Ascending aorta (tissue), 2 donors: ENCODE measurements at regions not wholly inside any gene's neighbourhood (a gene's known extent, or its start where the extent isn't known, plus 50 kb on each side); places are given as distances from the start of the nearest gene placed in this dataset.

Source experiments
- DNase-seq, 2 donors: peaks; one replicate each; pipeline ENCODE4 v3.0.0-alpha.2; 2019; ENCODE audit warnings: low spot score in 2 of 2
- H3K27ac ChIP-seq, 2 donors: fragments of 200-600 bp; sonication (generic); one replicate each; pipeline ENCODE4 v1.5.1; 2016 to 2017; ENCODE audit warnings: mild to moderate bottlenecking in 1 of 2
- H3K27me3 ChIP-seq: fragments of 200-600 bp; sonication (generic); one replicate; pipeline ENCODE4 v1.5.1; 2017
- H3K36me3 ChIP-seq, 2 donors: fragments of 200-600 bp; sonication (generic); one replicate each; pipeline ENCODE4 v1.5.1; 2016
- H3K4me1 ChIP-seq, 2 donors: fragments of 200-600 bp; sonication (generic); one replicate each; pipeline ENCODE4 v1.5.1; 2016 to 2017; ENCODE audit warnings: mild to moderate bottlenecking in 1 of 2
- H3K4me3 ChIP-seq, 2 donors: fragments of 200-600 bp; sonication (generic); one replicate each; pipeline ENCODE4 v1.5.1; 2016 to 2017; ENCODE audit warnings: mild to moderate bottlenecking in 1 of 2
- H3K9me3 ChIP-seq, 2 donors: fragments of 200-600 bp; sonication (generic); one replicate each; pipeline ENCODE4 v1.5.1; 2016
- intact Hi-C: fragments of 100-400 bp; cut with DNase I; formaldehyde crosslinking; loops from one replicate; pipeline ENCODE4 v1.15.1; 2023
- TF ChIP-seq, protein P1 (sequence below), 3 experiments: fragments of 200-600 bp in 2 of 3; fragments of 450-650 bp in 1 of 3; sonication (generic) in 2 of 3; IDR thresholded peaks; one replicate each; pipeline ENCODE4 v1.5.1; 2016 to 2019; ENCODE audit warnings: antibody characterized with exemption in 3 of 3, mild to moderate bottlenecking in 1 of 3, moderate library complexity in 1 of 3

DNA sequence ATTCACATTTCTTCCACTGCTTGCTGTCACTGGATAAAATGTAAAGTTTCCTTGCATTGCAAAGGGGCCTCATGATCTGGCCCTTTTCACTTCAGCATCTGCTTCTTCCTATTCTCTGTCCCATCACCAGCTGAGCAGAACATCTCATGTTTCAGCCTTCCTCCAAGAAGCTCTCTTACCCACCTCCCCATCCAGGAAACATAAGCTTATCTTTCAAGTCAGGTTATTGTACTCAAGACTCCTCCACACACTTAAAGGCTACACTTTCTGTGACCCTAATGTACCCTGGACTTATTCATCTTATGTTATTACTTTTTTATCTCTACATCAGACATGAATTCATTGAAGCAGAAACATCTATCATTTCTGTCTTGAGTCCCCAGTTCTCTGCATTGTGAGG lies 230.5 kb downstream of the PMAIP1 start:
- TF ChIP-seq, protein P1, sequence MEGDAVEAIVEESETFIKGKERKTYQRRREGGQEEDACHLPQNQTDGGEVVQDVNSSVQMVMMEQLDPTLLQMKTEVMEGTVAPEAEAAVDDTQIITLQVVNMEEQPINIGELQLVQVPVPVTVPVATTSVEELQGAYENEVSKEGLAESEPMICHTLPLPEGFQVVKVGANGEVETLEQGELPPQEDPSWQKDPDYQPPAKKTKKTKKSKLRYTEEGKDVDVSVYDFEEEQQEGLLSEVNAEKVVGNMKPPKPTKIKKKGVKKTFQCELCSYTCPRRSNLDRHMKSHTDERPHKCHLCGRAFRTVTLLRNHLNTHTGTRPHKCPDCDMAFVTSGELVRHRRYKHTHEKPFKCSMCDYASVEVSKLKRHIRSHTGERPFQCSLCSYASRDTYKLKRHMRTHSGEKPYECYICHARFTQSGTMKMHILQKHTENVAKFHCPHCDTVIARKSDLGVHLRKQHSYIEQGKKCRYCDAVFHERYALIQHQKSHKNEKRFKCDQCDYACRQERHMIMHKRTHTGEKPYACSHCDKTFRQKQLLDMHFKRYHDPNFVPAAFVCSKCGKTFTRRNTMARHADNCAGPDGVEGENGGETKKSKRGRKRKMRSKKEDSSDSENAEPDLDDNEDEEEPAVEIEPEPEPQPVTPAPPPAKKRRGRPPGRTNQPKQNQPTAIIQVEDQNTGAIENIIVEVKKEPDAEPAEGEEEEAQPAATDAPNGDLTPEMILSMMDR (IDR thresholded peaks at IDR 0.05): no peak
- no peak overlapping the region for H3K4me3 ChIP-seq
- H3K4me1 ChIP-seq: no peaks in the 10 kb centered on the region
- intact Hi-C loops: no loop called here
- H3K36me3 ChIP-seq: no peaks in the 10 kb centered on the region
- no peak overlapping the region for H3K27ac ChIP-seq
- no peaks in the 10 kb centered on the region for H3K9me3 ChIP-seq
- H3K27me3 ChIP-seq: no peaks in the 10 kb centered on the region
- no peak for DNase-seq

GRCh38 chr18:60123031-60123430 lies 223.2 kb downstream of the PMAIP1 start:
- Histone ChIP-seq H3K9me3 (no peaks in the 10 kb centered on the region), H3K27ac (no peak overlapping the region), H3K27me3 (no peaks in the 10 kb centered on the region), H3K36me3 (no peaks in the 10 kb centered on the region), H3K4me3 (no peak overlapping the region), H3K4me1 (no peaks in the 10 kb centered on the region)
- DNase-seq: no peak
- TF ChIP-seq, protein P1 (IDR thresholded peaks at IDR 0.05): no peak
- intact Hi-C loops: no loop called here

- H3K27ac ChIP-seq: no peak overlapping the region
- H3K9me3 ChIP-seq: no peaks in the 10 kb centered on the region
- H3K4me1 ChIP-seq: no peaks in the 10 kb centered on the region
- H3K27me3 ChIP-seq: no peaks in the 10 kb centered on the region
- TF ChIP-seq, protein P1 (IDR thresholded peaks at IDR 0.05): no peak
- no peak for DNase-seq
- no peaks in the 10 kb centered on the region for H3K36me3 ChIP-seq
- intact Hi-C loops: no loop called here
- H3K4me3 ChIP-seq: no peak overlapping the region
Observed at GRCh38 chr18:60122339-60122738, 222.5 kb downstream of the PMAIP1 start.

- Histone ChIP-seq H3K4me1 (no peaks in the 10 kb centered on the region), H3K36me3 (no peaks in the 10 kb centered on the region), H3K4me3 (no peak overlapping the region), H3K9me3 (no peaks in the 10 kb centered on the region), H3K27ac (no peak overlapping the region), H3K27me3 (no peaks in the 10 kb centered on the region)
- TF ChIP-seq, protein P1 (IDR thresholded peaks at IDR 0.05): no peak
- intact Hi-C loops: no loop called here
- DNase-seq: no peak
Observed at GRCh38 chr18:60120231-60120750, 220.5 kb downstream of the PMAIP1 start.

GRCh38 chr18:60117321-60117720 lies 217.5 kb downstream of the PMAIP1 start:
- no peaks in the 10 kb centered on the region for H3K4me1 ChIP-seq
- intact Hi-C loops: no loop called here

More at GRCh38 chr18:60117321-60117720, 217.5 kb downstream of the PMAIP1 start:
- H3K27ac ChIP-seq: no peak overlapping the region
- H3K9me3 ChIP-seq: no peaks in the 10 kb centered on the region
- TF ChIP-seq, protein P1 (IDR thresholded peaks at IDR 0.05): no peak
- H3K4me3 ChIP-seq: no peak overlapping the region
- no peak for DNase-seq
- no peaks in the 10 kb centered on the region for H3K27me3 ChIP-seq
- no peaks in the 10 kb centered on the region for H3K36me3 ChIP-seq
